Neural crest cell (in vitro differentiated cells): ENCODE measurements at regions not wholly inside any gene's neighbourhood (a gene's known extent, or its start where the extent isn't known, plus 50 kb on each side); places are given as distances from the start of the nearest gene placed in this dataset.

ENCODE experiments used
- DNase-seq: peaks from one replicate; pipeline ENCODE4 v3.0.0; 2021; ENCODE audit warnings: low read depth, mixed read lengths, low spot score
- H3K27ac Mint-ChIP-seq: one replicate; pipeline ENCODE4 v1.8.0; 2021; ENCODE audit warnings: mild to moderate bottlenecking, mixed read lengths; ENCODE audit not compliant: unreplicated experiment
- H3K27me3 Mint-ChIP-seq: 2 replicates; pipeline ENCODE4 v1.8.0; 2021; ENCODE audit warnings: low read depth, mild to moderate bottlenecking, mixed read lengths
- H3K36me3 Mint-ChIP-seq: 2 replicates; pipeline ENCODE4 v1.8.0; 2021; ENCODE audit warnings: low read depth, mild to moderate bottlenecking, mixed read lengths
- H3K4me1 Mint-ChIP-seq: 2 replicates; pipeline ENCODE4 v1.8.0; 2021; ENCODE audit warnings: mixed read lengths
- H3K4me3 Mint-ChIP-seq: one replicate; pipeline ENCODE4 v1.8.0; 2021; ENCODE audit warnings: mild to moderate bottlenecking, mixed read lengths
- H3K9me3 Mint-ChIP-seq: 2 replicates; pipeline ENCODE4 v1.8.0; 2021; ENCODE audit warnings: mixed read lengths
- TF ChIP-seq, protein P1 (sequence below): fragments of 200-600 bp; sonication (generic); conservative IDR thresholded peaks from 2 replicates; pipeline ENCODE4 v1.5.0; 2021; ENCODE audit warnings: antibody characterized with exemption, mild to moderate bottlenecking

GRCh38 chr18:54444319-54444914, 86.7 kb downstream of the C18orf54 start:
- peak overlapping the region; percentile 60 for H3K27ac Mint-ChIP-seq
- DNase-seq: peak; percentile 57
- peaks cover 18% of the 10 kb centered on the region for H3K4me1 Mint-ChIP-seq
- no peaks in the 10 kb centered on the region for H3K27me3 Mint-ChIP-seq
- H3K9me3 Mint-ChIP-seq: peaks cover 6% of the 10 kb centered on the region
- H3K4me3 Mint-ChIP-seq: no peak overlapping the region
- TF ChIP-seq, protein P1, sequence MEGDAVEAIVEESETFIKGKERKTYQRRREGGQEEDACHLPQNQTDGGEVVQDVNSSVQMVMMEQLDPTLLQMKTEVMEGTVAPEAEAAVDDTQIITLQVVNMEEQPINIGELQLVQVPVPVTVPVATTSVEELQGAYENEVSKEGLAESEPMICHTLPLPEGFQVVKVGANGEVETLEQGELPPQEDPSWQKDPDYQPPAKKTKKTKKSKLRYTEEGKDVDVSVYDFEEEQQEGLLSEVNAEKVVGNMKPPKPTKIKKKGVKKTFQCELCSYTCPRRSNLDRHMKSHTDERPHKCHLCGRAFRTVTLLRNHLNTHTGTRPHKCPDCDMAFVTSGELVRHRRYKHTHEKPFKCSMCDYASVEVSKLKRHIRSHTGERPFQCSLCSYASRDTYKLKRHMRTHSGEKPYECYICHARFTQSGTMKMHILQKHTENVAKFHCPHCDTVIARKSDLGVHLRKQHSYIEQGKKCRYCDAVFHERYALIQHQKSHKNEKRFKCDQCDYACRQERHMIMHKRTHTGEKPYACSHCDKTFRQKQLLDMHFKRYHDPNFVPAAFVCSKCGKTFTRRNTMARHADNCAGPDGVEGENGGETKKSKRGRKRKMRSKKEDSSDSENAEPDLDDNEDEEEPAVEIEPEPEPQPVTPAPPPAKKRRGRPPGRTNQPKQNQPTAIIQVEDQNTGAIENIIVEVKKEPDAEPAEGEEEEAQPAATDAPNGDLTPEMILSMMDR: peak; percentile 91
- peaks cover 4% of the 10 kb centered on the region for H3K36me3 Mint-ChIP-seq

GRCh38 chr18:54453996-54454395, 96.3 kb downstream of the C18orf54 start:
- no peaks in the 10 kb centered on the region for H3K36me3 Mint-ChIP-seq
- TF ChIP-seq, protein P1: no peak
- DNase-seq: no peak
- H3K27me3 Mint-ChIP-seq: no peaks in the 10 kb centered on the region
- no peak overlapping the region for H3K4me3 Mint-ChIP-seq
- H3K4me1 Mint-ChIP-seq: no peaks in the 10 kb centered on the region
- H3K9me3 Mint-ChIP-seq: no peaks in the 10 kb centered on the region
- H3K27ac Mint-ChIP-seq: no peak overlapping the region

GRCh38 chr18:54465502-54465901, 107.8 kb downstream of the C18orf54 start:
- Mint-ChIP-seq H3K27ac (no peak overlapping the region), H3K27me3 (no peaks in the 10 kb centered on the region), H3K4me3 (no peak overlapping the region), H3K4me1 (no peaks in the 10 kb centered on the region), H3K36me3 (no peaks in the 10 kb centered on the region), H3K9me3 (no peaks in the 10 kb centered on the region)
- TF ChIP-seq, protein P1: no peak
- no peak for DNase-seq

DNA sequence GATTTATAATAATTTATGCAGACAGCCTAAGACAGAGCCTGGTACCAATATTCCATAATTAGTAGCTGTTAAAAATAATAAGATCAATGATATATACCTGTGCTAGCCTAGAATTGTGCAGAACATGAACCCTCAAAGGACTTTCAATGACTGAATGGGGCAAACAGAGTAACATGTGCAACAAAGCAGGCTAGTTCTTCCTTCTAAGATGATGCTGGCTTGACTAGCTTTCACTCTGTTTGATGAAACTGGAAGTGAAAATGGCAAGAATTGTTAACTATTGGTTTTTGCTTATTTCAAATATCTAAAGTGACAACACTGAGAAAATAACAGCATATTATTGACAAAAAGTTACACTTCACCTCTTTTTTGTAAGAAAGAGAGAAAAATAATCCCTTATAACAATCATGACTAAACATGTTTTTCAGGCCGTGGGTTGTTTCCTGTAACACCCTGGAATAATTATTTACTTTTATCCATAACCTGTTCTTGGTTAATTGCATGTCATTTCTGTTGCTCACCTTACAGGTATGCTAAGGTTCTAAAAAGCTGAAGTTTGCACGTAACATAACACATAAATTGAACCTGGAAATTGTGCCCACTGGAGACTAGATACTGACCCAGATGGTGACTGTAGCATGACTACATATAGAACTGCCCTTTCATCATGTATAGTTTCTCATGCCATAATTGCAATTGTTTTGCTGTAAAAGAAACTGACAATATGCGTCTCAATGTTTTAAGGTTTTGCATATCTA, 108.7 kb downstream of the C18orf54 start:
- DNase-seq: no peak
- no peaks in the 10 kb centered on the region for H3K4me1 Mint-ChIP-seq
- H3K27ac Mint-ChIP-seq: no peak overlapping the region
- no peaks in the 10 kb centered on the region for H3K27me3 Mint-ChIP-seq
- H3K4me3 Mint-ChIP-seq: no peak overlapping the region
- no peaks in the 10 kb centered on the region for H3K36me3 Mint-ChIP-seq
- H3K9me3 Mint-ChIP-seq: no peaks in the 10 kb centered on the region
- TF ChIP-seq, protein P1: no peak

- H3K4me3 Mint-ChIP-seq: no peak overlapping the region
- TF ChIP-seq, protein P1: no peak
- peaks cover 2% of the 10 kb centered on the region for H3K9me3 Mint-ChIP-seq
- peaks cover 14% of the 10 kb centered on the region for H3K4me1 Mint-ChIP-seq
- no peaks in the 10 kb centered on the region for H3K27me3 Mint-ChIP-seq
- H3K36me3 Mint-ChIP-seq: no peaks in the 10 kb centered on the region
- DNase-seq: no peak
- no peak overlapping the region for H3K27ac Mint-ChIP-seq
Observed at GRCh38 chr18:54479365-54479764, 111.7 kb upstream of the DYNAP start.
